ENCODE measurements at regions not wholly inside any gene's neighbourhood (a gene's known extent, or its start where the extent isn't known, plus 50 kb on each side); places are given as distances from the start of the nearest gene placed in this dataset.

GRCh38 chr2:30326497-30326896 lies 95.2 kb downstream of the LBH start:
- H3K36me3 ChIP-seq (ENCODE audit: control insufficient read depth, insufficient read depth, low read length) = no peaks in the 10 kb centered on the region
- no peaks in the 10 kb centered on the region for H3K4me1 ChIP-seq (ENCODE audit: control insufficient read depth, extremely low read depth, insufficient read depth, low read length)
- no peaks in the 10 kb centered on the region for H4K20me1 ChIP-seq (ENCODE audit: control insufficient read depth, extremely low read depth, insufficient read depth, low read length)
- no peak overlapping the region for H3K9ac ChIP-seq (ENCODE audit: insufficient read depth, low read length)
- no peak overlapping the region for H2AFZ ChIP-seq (ENCODE audit: low read length)
- no peaks in the 10 kb centered on the region for H3K79me2 ChIP-seq (ENCODE audit: control insufficient read depth, insufficient read depth, low read length)
- no peaks in the 10 kb centered on the region for H3K9me3 ChIP-seq (ENCODE audit: control insufficient read depth, insufficient read depth, low read depth, low read length)
- no peak for TF ChIP-seq EZH2 (IDR thresholded peaks at IDR 0.05; ENCODE audit: low read length, missing control alignments)
- TF ChIP-seq CTCF (conservative IDR thresholded peaks at IDR 0.05 in 1 of 2, IDR thresholded peaks at IDR 0.05 in 1 of 2; ENCODE audit: low read depth in 1 of 2, low read length in 2 of 2) = no peak
- H3K4me2 ChIP-seq (ENCODE audit: extremely low read depth, insufficient read depth, low read length) = no peak overlapping the region
- DNase-seq (ENCODE audit: low read depth in 2 of 2) = no peak
- H3K27ac ChIP-seq (ENCODE audit: insufficient read depth, low read length) = no peak overlapping the region
- no peaks in the 10 kb centered on the region for H3K27me3 ChIP-seq (ENCODE audit: control insufficient read depth, insufficient read depth, low read length)
- H3K4me3 ChIP-seq (replicated peaks in 1 of 4; ENCODE audit: control extremely low read depth in 1 of 4, insufficient read depth in 1 of 4, low read depth in 3 of 4, low read length in 4 of 4) = no peak overlapping the region

DNA sequence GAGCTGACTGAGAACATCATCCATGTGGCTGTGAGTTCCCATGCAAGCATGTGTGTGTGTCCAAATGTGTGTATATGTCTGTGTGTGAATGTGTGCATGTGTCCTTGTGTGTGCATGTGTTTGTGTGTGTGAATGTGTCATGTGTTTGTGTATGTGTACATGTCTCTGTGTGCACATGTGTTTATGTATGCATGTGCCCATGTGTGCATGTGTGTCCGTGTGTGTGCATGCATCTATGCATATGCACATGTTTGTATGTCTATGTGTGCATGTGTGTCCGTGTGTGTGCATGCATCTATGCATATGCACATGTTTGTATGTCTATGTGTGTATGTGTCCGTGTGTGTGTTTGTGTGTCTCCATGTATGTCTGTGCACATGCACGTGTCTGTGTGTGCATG lies 99.7 kb downstream of the LBH start:
- Histone ChIP-seq H3K27ac (ENCODE audit: insufficient read depth, low read length) (no peak overlapping the region), H4K20me1 (ENCODE audit: control insufficient read depth, extremely low read depth, insufficient read depth, low read length) (no peaks in the 10 kb centered on the region), H3K79me2 (ENCODE audit: control insufficient read depth, insufficient read depth, low read length) (no peaks in the 10 kb centered on the region), H3K36me3 (ENCODE audit: control insufficient read depth, insufficient read depth, low read length) (no peaks in the 10 kb centered on the region), H2AFZ (ENCODE audit: low read length) (no peak overlapping the region), H3K4me1 (ENCODE audit: control insufficient read depth, extremely low read depth, insufficient read depth, low read length) (no peaks in the 10 kb centered on the region), H3K9me3 (ENCODE audit: control insufficient read depth, insufficient read depth, low read depth, low read length) (no peaks in the 10 kb centered on the region), H3K4me2 (ENCODE audit: extremely low read depth, insufficient read depth, low read length) (no peak overlapping the region), H3K27me3 (ENCODE audit: control insufficient read depth, insufficient read depth, low read length) (peaks cover 2% of the 10 kb centered on the region), H3K9ac (ENCODE audit: insufficient read depth, low read length) (no peak overlapping the region), H3K4me3 (replicated peaks in 1 of 4; ENCODE audit: control extremely low read depth in 1 of 4, insufficient read depth in 1 of 4, low read depth in 3 of 4, low read length in 4 of 4) (no peak overlapping the region)
- TF ChIP-seq CTCF (conservative IDR thresholded peaks at IDR 0.05 in 1 of 2, IDR thresholded peaks at IDR 0.05 in 1 of 2; ENCODE audit: low read depth in 1 of 2, low read length in 2 of 2) (no peak), EZH2 (IDR thresholded peaks at IDR 0.05; ENCODE audit: low read length, missing control alignments) (no peak)
- no peak for DNase-seq (ENCODE audit: low read depth in 2 of 2)

- H3K9me3 ChIP-seq (ENCODE audit: control insufficient read depth, insufficient read depth, low read depth, low read length) = no peaks in the 10 kb centered on the region
- TF ChIP-seq EZH2 (IDR thresholded peaks at IDR 0.05; ENCODE audit: low read length, missing control alignments) (no peak), CTCF (conservative IDR thresholded peaks at IDR 0.05 in 1 of 2, IDR thresholded peaks at IDR 0.05 in 1 of 2; ENCODE audit: low read depth in 1 of 2, low read length in 2 of 2) (no peak)
- no peaks in the 10 kb centered on the region for H3K79me2 ChIP-seq (ENCODE audit: control insufficient read depth, insufficient read depth, low read length)
- H3K4me1 ChIP-seq (ENCODE audit: control insufficient read depth, extremely low read depth, insufficient read depth, low read length) = no peaks in the 10 kb centered on the region
- H4K20me1 ChIP-seq (ENCODE audit: control insufficient read depth, extremely low read depth, insufficient read depth, low read length) = no peaks in the 10 kb centered on the region
- no peak for DNase-seq (ENCODE audit: low read depth in 2 of 2)
- no peaks in the 10 kb centered on the region for H3K36me3 ChIP-seq (ENCODE audit: control insufficient read depth, insufficient read depth, low read length)
- no peak overlapping the region for H3K27ac ChIP-seq (ENCODE audit: insufficient read depth, low read length)
- no peak overlapping the region for H3K9ac ChIP-seq (ENCODE audit: insufficient read depth, low read length)
- H3K4me2 ChIP-seq (ENCODE audit: extremely low read depth, insufficient read depth, low read length) = no peak overlapping the region
- no peak overlapping the region for H2AFZ ChIP-seq (ENCODE audit: low read length)
- H3K4me3 ChIP-seq (replicated peaks in 1 of 4; ENCODE audit: control extremely low read depth in 1 of 4, insufficient read depth in 1 of 4, low read depth in 3 of 4, low read length in 4 of 4) = no peak overlapping the region
- H3K27me3 ChIP-seq (ENCODE audit: control insufficient read depth, insufficient read depth, low read length) = peaks cover 2% of the 10 kb centered on the region
Measured at GRCh38 chr2:30331869-30332268, 100.5 kb downstream of the LBH start.
